ENCODE measurements at regions not wholly inside any gene's neighbourhood (a gene's known extent, or its start where the extent isn't known, plus 50 kb on each side); places are given as distances from the start of the nearest gene placed in this dataset.
A peak's percentile ranks its signal among the peaks of the same experiment; 100 is the strongest.

DNA sequence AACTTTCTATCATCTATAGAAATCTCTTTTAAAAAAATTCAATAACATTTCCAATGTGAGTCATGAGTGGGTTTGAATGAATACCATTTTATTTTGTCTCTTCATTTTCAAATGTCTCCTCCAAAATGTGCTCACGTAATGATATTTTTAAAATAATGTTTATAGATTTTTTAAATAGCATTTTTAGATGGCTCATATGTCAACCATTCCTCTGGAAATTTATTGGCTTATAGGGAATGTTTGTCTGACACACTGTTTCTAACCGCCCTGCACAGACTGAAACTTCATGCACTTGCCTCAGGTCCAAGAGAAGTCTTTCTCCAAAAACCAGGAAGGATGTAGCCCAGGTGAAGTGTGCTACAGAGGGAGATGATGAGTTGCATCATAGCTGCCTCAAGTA, 88.8 kb upstream of the PLEKHG7 start:
- no peak for DNase-seq

DNA sequence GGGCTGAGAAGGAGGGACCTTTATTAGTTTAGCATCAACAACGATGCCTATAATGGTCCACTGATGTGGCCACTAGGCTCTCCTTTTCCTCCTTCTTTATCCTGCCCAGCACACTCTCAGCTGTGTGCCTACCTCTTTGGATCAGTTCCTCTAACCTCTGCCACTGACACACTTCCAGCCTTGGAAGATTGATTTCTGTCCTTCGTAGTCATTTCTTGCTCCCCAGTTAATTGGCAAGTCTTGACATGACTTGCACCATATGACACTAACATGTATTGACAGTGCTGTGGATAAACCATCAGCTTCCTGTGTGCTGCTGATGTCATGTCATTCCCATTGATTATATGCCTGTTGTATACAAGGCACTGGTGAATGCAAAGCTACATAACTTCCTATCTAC, 90.2 kb upstream of the PLEKHG7 start:
- no peak for DNase-seq

DNA sequence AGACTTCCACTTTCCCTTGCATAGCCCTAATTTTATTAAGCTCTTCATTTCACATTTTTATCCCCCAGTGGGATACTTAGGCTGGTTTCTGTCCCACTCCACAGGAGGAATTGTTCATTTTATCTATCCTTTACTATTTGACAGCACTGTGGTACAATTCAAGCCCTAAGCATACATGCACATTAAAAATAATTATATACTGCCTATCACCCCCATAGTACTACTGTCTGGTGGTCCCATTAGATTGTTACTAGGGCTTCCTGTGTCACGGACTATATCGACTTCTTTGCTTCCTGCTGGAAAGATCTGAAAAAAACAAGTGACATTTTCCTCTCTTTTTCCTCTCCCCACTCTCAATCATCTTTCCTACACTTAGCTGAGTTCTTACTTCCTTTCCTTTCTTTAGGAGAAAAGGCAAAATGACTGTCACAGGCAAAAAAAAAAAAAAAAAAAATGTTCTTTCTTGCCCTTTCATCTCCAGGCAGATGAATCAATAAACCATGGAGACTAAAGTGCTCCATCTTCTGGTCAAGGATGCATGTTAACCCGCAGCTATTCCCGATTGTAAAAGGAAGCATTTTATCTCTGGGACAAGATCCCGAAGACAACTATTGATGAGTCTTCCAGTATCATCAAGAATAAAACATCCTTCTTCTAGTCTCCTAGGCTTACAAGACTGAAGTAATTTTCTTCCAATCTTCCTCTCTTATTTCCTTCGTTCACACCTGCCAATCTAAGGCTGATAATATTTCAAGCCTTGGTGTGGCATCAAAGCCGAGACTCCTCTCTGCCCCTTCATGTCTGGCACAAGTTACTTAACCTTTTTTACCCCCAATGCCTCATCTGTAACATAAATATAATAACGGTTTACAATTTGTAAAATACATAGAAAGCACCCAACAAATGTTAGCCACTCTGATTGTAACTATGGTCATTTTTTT, 94.4 kb upstream of the PLEKHG7 start:
- DNase-seq, result no peak

DNA sequence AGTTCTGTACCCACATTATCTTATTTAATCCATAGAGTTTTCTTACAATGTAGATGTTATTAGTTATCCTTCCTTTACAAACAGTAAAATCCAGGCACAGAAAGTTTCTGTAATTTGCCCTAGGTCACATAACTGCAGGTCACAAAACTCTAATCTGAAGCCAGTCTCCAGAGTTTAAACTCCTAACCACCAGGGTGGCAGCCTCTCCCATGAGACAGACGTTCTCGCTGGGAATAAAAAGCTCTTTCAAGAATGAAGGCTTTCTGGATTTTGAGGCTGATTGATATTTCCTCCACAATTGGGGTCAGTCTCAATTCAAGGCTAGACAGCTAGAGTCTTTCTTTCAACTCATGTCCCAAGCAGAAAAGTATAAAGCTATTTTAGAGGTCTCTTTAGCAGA, 95.8 kb upstream of the PLEKHG7 start:
- DNase-seq, result no peak

DNA sequence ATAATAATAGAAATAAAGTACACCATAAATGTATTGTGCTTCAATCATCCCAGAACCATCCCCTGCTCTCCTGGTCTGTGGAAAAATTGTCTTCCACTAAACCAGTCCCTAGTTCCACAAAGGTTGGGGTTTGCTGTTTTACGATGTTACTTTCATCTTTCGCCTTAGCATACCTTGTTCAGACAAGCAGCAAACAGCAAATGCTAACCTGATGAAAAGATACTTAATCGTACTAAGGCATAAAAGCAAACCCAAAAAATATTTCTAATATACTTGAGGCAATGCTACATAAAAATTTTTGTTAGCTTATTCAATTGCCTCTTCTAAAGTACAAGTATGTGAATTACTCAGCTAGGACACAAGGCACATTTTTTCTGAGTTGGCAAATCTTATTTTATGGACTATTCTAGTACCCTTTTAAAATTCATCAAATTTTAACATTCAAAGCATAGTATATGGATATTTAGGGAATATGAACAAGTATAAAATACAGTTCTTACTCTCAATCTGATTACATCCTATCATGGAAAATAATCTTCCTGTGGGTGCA, 97.1 kb upstream of the PLEKHG7 start:
- DNase-seq, result no peak

DNA sequence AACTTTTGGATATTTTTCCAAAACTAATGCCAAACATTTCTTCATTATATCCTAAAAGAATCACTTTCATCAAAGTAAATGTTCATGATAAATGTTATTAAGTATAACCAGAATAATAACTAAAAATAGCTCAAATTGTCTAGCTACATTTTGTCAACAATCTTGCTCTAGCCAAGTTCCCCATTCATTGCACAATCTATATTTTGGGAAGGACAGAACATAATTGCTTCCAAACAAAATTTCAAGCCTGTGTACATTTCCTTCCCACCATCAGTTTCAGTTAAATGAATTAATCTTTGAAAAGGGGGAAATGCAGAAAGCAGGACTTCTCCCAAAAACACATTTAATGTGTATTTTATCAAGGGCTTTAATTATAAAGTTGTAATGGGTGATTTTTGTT, 98.0 kb upstream of the PLEKHG7 start:
- DNase-seq, result no peak

DNA sequence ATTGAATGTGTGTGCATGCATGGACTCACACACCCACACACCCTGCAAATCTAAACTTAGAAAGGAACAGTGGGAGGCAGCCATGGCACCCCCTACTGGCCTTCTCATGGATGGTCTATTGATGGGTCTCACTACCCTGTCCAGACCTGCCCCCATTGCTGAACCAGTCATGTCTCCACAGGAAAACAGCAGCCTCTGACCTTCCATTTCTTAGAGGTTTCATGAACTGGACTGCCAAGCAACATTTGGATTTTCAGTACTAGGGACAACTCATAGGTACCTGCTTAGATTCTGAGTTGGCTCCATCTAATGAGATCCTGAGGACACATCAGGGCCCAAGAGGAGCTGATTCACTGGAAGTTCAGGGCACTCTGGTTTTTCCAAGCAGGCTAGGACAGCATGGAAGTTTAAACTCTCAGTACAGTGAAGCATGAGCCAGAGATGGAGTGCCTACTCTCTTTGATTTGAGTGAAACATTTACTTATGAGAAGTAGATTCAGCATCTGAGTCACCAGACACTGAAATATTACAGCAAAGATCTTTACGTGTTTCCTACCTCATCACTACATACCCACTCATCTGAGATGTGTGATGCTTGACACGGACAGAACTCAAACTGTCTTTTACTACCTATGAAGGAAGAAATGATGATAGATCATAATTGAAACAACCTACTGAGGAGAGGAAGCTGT, 98.9 kb upstream of the PLEKHG7 start:
- peak in 1 of 2 donors; percentile 13 for DNase-seq

DNA sequence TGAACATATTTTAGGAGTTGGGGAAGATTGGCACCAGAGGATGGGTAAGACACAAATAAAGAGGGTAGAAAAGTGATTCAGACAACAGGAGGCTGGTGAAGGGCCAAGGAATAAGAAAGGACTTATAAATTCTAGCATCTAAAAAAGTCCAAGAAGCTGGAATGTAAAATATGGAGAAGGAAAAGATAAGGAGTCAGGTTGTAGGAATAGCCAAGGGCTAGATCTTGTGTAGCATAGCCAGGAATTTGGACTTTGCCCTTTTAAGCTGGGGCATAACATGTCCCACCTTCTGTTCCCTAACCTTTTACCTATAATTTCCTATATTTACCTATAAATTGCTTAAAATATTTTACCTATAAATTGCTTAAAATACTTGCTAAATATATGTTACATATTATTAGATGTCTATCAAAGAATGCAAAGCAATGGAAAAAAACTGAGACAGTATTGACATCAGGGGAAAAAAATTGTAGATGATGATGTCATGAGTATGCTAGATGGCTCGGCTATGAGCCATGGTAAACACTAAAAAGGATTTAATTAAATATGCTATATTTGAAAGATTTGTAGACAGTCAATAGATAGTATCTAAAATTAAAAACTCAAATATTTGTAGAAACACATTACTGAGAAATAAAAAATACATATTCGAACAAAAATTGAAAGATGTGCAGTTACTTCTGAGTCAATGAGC, 99.7 kb upstream of the PLEKHG7 start:
- no peak for DNase-seq

DNA sequence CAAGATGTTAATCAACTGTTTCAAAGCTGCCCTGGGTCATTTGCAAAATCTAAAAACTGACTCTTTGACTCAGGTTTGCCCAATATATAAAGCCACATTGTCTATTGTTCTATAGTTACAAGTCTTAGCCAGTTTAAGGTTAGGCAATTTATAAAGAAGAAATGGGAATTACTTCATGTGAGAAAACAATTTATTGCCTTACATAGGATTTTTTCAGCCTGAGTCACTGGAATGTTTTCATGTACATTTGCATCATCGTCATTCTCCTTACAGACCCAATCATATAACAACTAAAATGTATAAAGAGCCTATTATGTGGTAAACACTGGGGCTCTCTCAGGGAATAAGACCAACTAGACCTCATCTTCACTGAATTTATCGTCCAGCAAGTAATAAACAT, 100.3 kb upstream of the PLEKHG7 start:
- no peak for DNase-seq

DNA sequence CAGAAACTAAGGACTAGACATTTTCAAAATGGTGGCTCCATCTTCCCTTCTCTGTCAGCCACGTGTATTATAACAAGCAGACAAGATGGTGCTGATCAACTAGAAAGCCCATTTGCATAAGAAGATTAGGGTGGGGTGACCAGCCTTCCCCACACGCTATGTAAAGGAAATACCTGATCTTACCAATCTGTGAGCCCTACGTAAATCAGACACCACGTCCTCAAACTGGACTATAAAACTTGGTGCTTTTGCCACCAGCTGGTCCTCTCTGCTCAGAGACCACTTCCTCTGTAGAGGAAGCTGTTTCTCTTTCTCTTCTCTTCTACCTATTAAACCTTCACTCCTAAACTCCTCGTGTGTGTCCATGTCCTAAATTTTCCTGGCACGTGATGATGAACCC, 101.1 kb upstream of the PLEKHG7 start:
- DNase-seq, result no peak

DNA sequence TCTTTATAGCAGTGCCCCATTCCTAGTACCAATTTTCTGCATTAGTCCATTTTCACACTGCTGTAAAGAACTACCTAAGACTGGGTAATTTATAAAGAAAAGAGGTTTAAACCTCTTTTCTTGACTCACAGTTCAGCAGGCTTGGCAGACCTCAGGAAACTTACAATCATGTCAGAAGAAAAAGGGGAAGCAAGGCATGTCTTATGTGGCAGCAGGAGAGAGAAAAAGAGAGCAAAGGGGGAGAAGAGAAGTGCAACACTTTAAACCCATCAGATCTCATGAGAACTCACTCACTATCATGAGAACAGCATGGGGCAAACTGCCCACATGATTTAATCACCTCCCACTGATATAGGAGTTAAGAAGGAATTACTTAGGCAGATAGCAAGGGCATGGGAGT, 101.6 kb upstream of the PLEKHG7 start:
- no peak for DNase-seq

DNA sequence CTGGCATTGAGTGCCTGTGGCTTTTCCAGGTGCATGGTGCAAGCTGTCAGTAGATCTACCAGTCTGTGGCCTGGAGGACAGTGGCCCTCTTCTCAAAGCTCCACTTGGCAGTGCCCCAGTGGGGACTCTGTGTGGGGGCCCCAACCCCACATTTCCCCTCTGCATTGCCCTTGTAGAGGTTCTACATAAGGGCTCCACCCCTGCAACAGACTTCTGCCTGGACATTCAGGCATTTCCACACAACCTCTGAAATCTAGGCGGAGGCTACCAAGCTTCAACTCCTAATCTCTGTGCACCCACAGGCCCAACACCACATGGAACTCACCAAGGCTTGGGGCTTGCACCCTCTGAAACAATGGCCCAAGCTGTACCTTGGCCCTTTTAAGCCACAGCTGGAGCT, 102.7 kb upstream of the PLEKHG7 start:
- no peak for DNase-seq

DNA sequence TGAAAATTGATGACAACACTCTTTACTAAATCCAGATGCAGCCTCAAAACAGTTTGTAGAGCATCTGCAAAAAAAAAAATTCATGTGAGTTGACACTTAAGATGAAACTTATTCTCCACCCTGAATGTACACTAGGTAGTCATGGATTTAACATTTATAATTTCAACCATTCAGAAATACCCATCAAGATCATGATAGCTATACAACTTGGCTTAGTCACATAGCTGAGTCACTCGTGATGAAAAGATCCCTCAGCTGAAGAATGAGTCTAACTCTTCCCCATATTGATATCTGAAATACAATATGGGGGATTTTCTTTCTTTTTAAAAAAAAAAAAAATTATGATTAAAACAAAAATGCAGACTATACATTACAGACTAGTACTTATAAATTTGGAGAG, 104.8 kb upstream of the PLEKHG7 start:
- DNase-seq, result no peak

DNA sequence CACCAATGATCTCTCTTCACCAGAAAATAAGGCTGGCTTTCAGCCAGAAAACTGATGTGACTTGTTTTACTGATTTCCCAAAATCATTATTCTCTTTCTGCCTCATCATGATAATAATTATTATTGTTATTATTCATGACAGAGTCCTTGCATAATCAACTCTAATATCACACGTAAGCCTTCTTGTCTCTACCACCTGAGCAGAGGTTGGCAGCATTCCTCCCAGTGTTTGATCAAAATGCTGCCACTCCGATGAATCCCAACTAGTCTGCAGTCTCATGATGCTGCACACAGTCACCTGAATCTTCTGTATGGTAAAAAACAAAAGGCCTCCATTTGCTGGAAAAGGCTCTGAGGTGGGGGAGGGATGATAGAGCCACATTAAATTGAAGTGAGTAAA, 105.7 kb upstream of the PLEKHG7 start:
- no peak for DNase-seq

DNA sequence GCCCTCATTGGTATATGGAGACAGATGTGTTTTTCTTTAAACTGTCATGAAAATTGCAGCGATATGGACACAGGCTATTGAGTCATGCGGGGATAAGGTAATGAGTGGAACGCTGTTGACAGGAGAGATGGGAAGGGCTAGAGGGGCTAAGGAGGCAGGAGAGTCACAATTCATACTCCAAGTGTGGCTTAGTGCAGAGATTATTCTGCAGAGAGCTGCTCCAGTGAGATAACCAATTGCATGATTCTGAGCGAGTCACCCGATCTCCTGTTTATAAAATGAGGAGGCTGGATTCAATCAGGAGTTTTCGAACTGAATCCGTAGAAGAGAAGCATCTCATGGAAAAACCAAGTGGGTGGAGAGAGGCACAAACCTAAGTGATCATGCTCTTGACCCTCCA, 106.4 kb upstream of the PLEKHG7 start:
- DNase-seq, result no peak

DNA sequence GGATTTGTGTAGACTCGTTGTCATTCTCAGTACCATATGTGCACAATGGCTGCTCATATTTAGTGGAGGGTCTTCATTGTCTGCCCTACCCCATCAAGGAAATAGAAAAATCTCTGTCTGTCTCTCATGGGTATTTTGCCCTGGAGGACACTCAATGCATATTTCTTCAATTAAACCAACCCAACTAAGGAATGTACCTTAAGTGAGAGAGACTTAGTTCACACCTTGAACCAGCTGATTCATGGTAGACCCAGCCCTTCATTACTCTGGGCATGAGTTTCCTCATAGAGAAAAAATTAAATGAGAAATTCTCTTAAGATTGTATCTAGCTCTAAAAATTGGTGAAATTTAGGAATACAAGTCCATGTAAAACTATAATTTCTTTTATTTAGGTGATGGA, 107.1 kb upstream of the PLEKHG7 start:
- no peak for DNase-seq

DNA sequence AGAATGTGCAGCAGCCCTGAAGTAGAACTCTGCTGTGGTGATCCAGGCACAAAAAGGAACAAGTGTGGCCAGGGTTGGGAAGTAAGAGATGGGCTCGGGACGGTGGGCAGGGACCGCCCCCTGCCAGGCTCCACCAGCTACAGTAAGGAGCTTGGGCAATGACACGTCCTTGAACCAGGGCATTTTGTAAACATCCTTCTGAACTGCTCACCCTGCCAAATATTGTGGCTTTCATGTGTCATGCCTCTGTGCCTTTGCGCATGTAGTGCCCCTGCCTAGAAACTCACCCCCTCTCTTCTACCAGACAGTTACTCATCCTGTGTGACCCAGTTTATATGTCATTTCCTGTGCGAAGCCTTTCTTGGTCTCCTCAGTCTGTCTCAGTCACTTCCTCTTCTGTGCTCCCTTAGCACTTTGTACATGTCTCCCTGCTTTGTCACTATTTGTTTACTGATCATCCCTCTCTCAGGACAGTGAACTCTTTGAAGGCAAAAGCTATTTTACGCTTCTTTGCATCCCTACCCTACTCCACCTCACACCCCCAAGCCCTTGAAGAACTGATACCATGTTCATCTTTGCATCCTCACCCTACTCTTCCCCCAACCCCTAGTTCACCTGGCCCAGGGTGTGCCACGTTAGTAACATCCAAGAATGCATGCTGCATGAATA, 108.9 kb upstream of the PLEKHG7 start:
- peak; percentile 51 for DNase-seq

DNA sequence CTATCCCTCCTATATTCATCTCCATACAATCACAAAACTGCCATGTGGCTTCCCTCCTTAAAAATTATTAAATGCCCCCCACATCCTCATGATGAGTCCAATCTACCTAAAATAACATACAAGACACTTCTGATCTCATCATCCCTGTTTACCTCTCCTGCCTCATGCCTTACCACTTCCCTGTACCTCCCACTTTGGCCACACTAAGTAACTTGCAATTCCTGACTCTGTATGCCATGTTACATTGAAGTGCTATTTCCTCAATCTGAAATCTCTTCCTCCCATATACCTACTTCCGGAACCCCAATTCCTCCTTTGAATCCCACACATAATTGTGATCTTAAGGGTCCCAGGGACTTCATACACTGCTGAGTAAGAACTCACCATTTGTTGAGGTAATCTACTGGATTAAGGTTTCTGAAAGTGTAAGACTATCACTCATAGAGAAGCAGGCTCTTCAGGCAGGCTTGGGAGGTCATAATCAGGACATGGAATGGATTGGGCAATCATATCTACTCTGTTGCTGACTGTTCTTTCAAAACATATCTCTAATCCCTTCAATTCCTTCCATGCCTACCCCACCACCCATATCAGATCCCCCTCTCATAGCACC, 117.6 kb upstream of the PLEKHG7 start:
- no peak for DNase-seq

DNA sequence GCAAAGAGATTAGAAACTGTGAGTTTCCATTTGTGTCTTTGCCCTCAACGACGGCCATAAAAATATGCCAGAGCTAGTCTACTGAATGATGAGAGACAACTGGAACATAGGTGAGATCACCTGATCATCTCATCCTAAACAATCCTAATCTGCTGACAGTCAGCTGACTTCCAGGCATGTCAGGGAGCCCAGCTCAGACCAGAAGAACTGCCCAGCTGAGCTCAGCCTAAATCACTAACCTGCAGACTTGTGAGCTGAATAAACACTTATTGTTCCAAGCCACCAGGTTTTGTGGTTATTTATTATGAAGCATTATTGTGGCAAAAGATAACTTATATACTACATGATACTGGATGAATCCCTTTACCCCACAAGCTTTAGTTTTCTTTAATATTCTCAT, 118.9 kb upstream of the PLEKHG7 start:
- DNase-seq, result no peak

DNA sequence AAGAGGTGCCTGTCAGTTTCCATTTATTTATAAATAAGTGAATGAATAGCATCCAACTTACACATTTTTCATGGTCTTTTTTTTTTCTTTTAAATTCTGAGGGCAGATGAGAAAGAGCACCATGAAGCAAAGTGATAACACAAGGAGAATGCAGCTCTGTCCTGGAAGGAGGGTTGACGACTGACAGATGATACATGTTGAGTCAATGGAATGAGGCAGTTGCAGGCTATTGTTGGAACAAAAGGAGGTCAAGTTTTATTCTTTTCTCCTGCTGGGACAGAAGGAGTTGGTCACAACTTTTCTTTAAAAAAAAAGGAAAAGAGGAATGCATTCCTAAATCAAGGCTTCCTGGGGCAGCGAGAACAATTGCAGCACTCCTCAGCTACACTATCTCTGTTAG, 119.9 kb upstream of the PLEKHG7 start:
- DNase-seq, result no peak

DNA sequence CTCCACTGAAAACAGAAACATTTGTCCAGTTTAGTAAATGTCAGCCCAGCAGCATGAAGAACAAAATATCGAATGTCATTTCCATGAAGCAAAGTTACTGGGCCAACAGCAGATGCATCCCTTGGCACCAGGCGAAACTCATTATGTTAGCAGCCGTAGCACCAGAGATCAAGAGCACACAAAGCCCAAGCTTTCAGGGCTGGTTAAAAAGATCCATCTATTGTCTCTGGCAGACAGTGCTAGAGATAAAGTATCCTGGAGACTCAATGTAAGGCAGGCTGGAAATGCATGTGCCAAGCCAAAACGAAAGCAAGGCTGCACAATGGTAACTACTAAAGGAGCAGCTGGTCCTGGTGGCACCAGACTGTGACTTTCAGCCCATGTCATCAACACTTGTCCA, 120.3 kb upstream of the PLEKHG7 start:
- no peak for DNase-seq

DNA sequence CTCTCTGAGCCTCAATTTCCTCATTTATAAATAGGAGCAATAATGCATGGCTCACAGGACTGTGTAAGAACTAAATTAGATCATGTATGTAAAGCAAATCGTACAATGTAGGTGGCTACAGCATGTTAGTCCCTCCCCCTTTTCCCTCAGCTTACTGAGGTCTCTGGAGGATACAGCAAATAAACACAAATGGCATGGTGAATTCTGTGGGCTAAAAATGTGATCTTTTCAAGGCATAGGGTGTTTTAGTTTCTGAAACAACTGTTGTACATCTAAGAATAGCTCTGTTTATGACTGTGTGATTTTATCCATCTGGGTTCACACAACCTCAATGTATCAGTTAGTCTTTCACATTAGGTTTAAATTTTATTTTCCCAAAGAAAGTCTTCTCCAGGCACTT, 121.2 kb upstream of the PLEKHG7 start:
- no peak for DNase-seq
